RKO (cell line): ENCODE measurements at regions not wholly inside any gene's neighbourhood (a gene's known extent, or its start where the extent isn't known, plus 50 kb on each side); places are given as distances from the start of the nearest gene placed in this dataset.

ENCODE experiments used
- DNase-seq: peaks from one replicate; pipeline ENCODE4 v3.0.0-alpha.2; 2016; ENCODE audit warnings: low spot score

GRCh38 chr2:177021706-177022343, 190.8 kb upstream of the HNRNPA3 start:
- no peak for DNase-seq

- DNase-seq = no peak
Measured at GRCh38 chr2:177024765-177025164, 187.8 kb upstream of the HNRNPA3 start.

- DNase-seq = no peak
Measured at GRCh38 chr2:177026253-177026652, 186.3 kb upstream of the HNRNPA3 start.

GRCh38 chr2:177026956-177027355, 185.6 kb upstream of the HNRNPA3 start:
- no peak for DNase-seq

- no peak for DNase-seq
Measured at GRCh38 chr2:177028296-177028695, 184.3 kb upstream of the HNRNPA3 start.

GRCh38 chr2:177029075-177029474, 183.5 kb upstream of the HNRNPA3 start:
- no peak for DNase-seq

GRCh38 chr2:177029501-177029900, 183.1 kb upstream of the HNRNPA3 start:
- no peak for DNase-seq

- DNase-seq = no peak
Measured at GRCh38 chr2:177029901-177030300, 182.7 kb upstream of the HNRNPA3 start.

- DNase-seq = no peak
Measured at GRCh38 chr2:177030451-177031105, 182.0 kb upstream of the HNRNPA3 start.

- DNase-seq = no peak
Measured at GRCh38 chr2:177031438-177032180, 181.0 kb upstream of the HNRNPA3 start.

GRCh38 chr2:177036747-177037146, 175.8 kb upstream of the HNRNPA3 start:
- DNase-seq = no peak

- DNase-seq = no peak
Measured at GRCh38 chr2:177037569-177037968, 175.0 kb upstream of the HNRNPA3 start.

GRCh38 chr2:177038787-177039484, 173.7 kb upstream of the HNRNPA3 start:
- DNase-seq = no peak

- no peak for DNase-seq
Measured at GRCh38 chr2:177042311-177042710, 170.3 kb upstream of the HNRNPA3 start.

- no peak for DNase-seq
Measured at GRCh38 chr2:177044671-177045070, 167.9 kb upstream of the HNRNPA3 start.

GRCh38 chr2:177048981-177049380, 163.6 kb upstream of the HNRNPA3 start:
- DNase-seq = no peak

GRCh38 chr2:177051278-177051677, 161.3 kb upstream of the HNRNPA3 start:
- DNase-seq = no peak

GRCh38 chr2:177052471-177052870, 160.1 kb upstream of the HNRNPA3 start:
- no peak for DNase-seq

GRCh38 chr2:177053038-177053437, 159.6 kb upstream of the HNRNPA3 start:
- no peak for DNase-seq

GRCh38 chr2:177053716-177054115, 158.9 kb upstream of the HNRNPA3 start:
- DNase-seq = no peak

- no peak for DNase-seq
Measured at GRCh38 chr2:177056481-177056929, 156.1 kb upstream of the HNRNPA3 start.

GRCh38 chr2:177058747-177059146, 153.8 kb upstream of the HNRNPA3 start:
- no peak for DNase-seq

- no peak for DNase-seq
Measured at GRCh38 chr2:177059293-177059692, 153.3 kb upstream of the HNRNPA3 start.
